B cell (primary cell): ENCODE measurements at regions not wholly inside any gene's neighbourhood (a gene's known extent, or its start where the extent isn't known, plus 50 kb on each side); places are given as distances from the start of the nearest gene placed in this dataset.

Experiments
- EZH2 ChIP-seq: IDR thresholded peaks from 2 replicates; pipeline ENCODE4 v1.6.1; 2012; ENCODE audit warnings: borderline replicate concordance, low read depth, mild to moderate bottlenecking, moderate library complexity, low read length; ENCODE audit not compliant: insufficient read depth, poor library complexity, severe bottlenecking
- TF ChIP-seq, protein P1 (sequence below): fragments of 200-600 bp; IDR thresholded peaks from one replicate; pipeline ENCODE4 v1.8.0; 2022; ENCODE audit warnings: antibody characterized with exemption, mild to moderate bottlenecking

DNA sequence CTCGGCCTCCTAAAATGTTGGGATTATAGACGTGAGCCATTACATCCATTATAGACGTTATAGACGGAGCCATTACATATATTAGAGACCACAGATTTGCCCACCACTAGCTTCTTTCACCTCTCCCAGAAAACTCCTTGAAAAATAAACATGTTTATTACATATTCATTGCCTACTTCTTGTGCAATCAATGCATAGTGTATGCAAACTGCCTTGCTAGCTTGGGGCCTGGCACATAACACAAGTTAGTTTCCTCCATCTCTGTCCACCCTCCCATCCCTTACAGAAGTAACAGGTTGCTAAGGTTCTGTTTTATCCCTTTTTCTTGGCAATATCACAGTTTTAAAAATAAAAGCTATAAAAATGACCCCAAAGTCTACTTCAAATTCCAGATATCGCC lies 66.4 kb upstream of the KRR1 start:
- TF ChIP-seq, protein P1, sequence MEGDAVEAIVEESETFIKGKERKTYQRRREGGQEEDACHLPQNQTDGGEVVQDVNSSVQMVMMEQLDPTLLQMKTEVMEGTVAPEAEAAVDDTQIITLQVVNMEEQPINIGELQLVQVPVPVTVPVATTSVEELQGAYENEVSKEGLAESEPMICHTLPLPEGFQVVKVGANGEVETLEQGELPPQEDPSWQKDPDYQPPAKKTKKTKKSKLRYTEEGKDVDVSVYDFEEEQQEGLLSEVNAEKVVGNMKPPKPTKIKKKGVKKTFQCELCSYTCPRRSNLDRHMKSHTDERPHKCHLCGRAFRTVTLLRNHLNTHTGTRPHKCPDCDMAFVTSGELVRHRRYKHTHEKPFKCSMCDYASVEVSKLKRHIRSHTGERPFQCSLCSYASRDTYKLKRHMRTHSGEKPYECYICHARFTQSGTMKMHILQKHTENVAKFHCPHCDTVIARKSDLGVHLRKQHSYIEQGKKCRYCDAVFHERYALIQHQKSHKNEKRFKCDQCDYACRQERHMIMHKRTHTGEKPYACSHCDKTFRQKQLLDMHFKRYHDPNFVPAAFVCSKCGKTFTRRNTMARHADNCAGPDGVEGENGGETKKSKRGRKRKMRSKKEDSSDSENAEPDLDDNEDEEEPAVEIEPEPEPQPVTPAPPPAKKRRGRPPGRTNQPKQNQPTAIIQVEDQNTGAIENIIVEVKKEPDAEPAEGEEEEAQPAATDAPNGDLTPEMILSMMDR = no peak
- no peak for TF ChIP-seq EZH2
